SKM-1 treated with dmso at 0.1 percent for 144 hours (cell line): ENCODE measurements at regions not wholly inside any gene's neighbourhood (a gene's known extent, or its start where the extent isn't known, plus 50 kb on each side); places are given as distances from the start of the nearest gene placed in this dataset.
"Not testable (repeated sequence)": the region's sequence is repeated elsewhere in the genome, so short reads cannot be mapped to it uniquely, and the experiment has no call there.

Source experiments
- DNase-seq: peaks from one replicate; lab custom pipeline; 2025; ENCODE audit not compliant: unreplicated experiment; lab: John Stamatoyannopoulos, UW

DNA sequence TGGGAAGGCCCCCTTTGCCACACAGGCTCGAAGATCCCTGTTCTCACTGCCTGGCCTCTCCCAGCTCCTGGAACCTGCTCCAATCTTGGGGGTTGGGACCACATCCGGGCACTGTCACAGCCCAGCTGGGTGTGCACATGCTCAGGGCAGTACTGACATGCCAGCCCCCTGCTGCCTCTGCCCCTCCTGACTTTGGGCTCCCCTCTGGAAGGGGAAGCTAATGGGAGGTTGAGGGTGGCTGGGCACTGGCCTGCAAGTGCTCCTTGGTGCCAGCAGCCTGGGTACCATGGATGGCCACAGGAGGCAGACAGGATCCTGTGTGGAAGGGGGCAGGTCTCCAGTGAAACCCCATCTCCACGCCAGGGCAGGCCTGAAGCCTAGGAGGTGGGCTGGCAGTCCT is 126.1 kb upstream of the NOL4 start:
- DNase-seq: no peak

DNA sequence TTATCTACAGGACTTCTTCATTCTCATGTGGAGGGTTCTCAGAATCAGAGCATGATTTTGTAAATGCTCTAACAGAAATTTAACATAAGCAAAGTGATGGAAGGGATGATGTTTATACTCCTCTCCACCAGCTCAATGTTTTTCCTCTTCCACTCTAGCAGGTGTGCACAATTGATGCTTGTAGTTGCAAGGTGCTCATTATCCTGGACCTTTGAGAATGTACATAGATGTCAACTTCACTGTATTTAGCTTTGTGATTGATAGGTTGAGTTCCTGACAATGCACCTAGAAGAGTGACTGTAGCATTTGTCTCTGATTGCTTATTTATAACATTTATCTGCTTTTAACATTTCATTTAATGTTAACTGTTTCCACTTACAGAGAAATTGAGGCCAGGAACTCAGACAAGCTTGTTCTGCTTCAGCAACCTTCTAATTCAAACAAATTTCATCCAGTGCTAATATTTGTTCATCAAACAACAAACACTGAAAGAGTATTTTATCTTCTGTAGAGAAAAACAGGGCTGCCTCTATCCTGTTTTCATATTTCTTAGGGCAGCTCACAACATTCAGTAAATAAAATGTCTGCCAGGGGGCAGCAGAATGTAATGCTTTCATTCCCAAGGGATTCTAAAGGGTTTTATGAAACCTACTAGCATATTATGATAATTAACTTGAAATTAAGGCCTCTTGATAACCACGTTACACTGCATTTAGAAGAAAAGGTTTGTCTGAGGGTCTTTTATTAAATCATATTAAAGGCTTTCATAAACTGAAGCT is 127.9 kb upstream of the NOL4 start:
- no peak for DNase-seq

DNA sequence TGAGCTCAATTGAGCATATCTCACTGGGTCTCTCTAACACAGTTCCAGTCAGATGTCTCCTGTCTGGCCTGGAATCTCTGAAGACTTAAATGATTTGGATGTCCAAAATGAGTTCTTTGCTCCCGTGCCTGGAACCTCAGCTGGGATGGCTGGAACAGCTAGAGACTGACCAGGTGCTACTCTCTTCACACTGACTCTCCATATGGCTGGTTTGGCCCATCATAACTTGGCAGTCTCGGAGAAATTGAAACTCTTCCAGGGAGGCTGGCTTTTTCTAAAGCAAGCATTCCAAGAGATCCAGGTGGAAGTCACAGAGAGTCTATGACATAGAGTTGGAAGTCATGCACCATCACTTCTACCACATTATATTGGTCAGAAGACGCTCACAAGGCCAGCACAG is 129.6 kb upstream of the NOL4 start:
- DNase-seq: no peak

DNA sequence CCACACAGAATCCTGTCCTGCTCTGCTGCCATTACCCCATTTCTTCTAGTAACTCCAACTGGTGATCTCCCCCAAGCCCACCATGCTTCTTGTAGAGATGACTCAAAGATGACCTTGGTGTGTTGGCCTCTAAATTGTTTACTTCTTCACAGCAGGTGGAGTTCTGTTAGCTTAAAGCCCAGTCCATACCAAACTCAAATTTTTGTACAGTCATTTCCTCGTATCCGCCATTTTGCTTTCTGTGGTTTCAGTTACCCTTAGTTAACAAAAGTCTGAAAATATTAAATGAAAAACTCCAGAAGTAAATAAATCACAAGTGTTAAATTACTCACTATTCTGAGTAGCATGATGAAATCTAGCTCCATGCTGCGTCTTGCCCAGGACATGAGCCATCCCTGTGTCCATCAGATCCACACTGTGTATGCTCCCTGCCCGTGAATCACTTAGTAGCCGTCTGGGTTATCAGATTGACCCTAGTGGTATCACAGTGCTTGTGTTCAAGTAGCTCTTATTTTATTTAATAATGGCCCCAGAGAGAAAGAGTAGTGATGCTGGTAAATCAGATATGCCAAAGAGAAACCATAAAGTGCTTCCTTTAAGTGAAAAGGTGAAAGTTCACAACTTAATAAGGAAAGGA is 133.3 kb upstream of the NOL4 start:
- DNase-seq: no peak

DNA sequence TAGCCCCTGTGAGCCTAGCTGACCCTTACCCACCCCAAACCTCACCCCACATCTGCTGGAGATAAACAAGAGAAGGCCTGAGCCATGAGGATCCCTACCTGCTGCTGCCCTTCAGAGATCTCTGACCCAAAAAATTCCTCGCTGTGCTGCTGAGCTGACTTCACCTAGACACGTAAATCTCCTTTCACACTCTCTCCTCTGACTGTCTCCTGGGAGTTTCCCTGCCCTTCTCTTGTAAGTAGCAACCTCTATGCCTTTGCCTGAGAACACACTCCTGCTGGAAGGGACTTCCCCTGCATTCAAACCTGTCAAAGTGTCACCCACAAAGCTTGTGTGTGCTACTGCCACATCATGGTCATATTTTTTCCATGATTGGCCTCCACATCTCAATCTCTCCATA is 134.2 kb upstream of the NOL4 start:
- no peak for DNase-seq

DNA sequence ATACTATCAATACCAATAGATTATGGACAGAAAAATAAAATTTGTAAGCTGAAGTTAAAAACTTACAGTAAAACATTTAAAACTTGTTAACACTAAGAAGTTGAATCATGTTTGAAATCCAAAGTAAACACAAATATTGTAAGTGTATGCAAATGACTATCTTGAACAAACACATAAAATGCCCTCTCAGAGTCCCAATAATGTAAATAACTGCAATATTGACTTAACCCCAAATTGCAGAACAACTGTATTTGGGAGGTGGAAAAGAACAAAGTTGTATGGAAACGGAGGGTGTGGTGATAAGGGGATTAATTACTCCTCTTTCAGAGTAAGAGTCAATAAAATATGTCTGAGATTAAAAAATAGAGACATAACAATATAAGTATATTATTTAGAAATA is 140.0 kb upstream of the NOL4 start:
- DNase-seq: no peak

DNA sequence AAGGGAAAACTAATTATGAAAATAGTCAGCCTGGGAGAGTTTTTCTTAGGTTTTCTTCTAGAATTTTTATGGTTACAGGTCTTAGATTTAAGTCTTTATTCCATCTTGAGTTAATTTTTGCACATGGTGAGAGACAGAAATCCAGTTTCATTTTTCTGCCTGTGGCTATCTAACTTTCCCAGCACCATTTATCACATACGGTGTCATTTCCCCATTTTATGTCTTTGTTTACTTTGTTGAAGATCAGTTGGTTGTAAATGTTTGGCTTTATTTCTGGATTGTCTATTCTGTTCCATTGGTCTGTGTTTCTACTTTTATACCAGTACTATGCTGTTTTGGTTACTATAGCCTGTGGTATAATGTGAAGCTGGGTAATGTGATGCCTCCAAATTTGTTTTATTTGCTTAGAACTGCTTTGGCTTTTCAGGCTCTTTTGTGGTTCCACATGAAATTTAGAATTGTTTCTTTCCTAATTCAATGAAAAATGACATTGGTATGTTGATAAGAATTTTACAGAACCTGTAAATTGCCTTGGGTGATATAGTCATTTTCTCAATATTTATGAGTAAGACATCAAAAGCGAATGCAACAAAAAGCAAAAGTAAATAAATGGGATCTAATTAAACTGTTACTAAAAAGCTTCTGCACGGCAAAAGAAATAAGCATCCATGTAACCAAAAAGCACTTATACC is 146.1 kb upstream of the NOL4 start:
- no peak for DNase-seq

DNA sequence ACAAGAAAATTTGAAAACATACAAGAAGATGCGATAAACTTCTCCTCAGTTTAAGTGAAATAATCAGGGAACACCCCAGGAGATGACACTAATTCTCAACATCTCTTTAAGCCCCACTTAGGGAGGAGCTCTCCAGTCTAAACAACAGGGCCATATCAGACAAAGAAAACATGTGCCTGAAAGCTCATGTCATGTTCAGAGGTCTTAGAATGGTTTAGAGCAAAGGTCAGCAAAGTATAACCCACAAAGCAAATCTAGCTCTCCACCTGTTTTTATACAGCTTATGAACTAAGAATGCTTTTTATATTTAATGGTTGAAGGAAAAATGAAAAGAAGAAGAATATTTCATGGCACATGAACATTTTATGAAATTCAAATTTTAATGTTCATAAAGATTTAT is 155.6 kb upstream of the NOL4 start:
- DNase-seq: no peak

DNA sequence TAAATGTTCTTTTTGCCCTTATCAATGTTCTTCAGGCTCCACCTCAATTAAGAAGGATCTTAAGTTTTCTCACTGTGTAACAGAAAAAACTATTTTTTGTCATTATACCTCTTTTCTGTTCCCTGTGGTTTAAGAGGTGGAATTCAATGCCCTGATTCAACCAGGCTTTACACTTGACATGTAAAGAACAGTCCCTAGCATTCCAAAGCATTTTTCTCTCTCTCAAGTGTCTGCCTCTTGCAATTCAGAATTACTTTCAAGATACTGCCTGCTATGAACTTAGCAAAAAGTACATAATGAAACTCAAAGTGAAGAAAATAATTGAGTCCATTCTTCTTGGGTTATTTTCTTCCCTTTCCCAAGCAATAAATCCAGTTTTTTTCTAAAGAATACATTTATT is 160.6 kb upstream of the NOL4 start:
- no peak for DNase-seq

DNA sequence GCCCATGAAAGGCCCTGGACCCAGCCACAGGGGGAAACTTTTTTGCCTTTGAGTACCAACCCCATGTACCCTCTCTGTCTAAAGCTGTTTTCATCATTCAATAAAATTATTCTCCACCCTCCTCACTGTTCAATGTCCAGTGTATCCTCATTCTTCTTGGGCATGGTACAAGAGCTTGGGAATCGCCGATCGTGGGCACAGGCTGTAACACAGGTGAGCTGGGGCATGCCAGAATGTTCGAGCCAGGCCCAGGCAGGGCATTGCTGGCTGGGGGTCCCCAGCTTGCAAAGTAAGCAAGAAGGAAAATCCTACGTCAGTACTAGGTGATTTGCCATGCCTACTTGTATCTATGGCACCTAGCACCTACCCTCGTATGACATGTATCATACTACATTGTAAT is 162.1 kb upstream of the NOL4 start:
- no peak for DNase-seq

DNA sequence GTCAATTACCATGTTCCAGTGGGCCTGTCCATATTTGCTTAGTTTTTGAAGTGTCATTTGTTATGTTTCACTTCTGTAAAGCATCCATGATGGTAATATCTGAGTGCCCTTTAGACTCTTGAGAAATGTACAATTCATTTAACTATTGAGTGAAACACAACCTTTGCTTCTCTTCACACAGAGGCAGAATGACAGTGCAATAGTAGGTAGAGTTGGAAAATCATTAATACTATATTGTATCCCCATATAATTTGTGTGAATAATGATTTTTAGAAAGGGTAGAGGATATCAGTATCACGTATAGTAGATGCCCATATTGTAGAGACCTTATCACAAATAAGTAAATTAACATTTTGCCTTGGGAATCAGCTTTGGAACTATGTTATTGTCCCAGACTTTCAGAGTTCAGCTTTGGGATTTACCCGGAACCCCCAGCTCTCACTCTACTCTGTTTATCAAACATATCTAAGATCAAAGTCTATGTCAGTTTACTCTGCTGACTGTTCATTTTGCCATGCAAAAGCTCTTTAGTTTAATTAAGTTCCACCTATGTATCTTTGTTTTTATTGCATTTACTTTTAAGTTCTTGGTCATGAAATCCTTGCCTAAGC is 172.7 kb upstream of the NOL4 start:
- DNase-seq: no peak

DNA sequence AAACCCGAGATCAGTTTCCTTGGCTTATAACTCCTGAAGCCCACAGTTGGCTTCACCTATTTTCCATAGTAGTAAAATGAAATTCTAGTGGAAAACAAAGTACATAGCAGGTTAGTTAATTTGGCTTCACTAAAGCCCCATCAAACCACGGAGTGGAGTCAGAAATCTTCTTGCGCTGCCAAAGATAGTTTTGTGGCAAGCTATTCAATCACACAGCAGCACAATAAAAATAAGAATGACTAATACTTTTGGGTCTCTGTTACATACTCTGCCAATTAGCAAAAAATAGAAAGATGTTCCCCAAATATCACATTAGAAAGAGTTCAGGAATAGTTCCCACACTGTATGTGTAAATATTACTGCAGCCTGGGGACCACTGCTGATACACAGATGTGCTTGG is 175.2 kb upstream of the NOL4 start:
- no peak for DNase-seq

DNA sequence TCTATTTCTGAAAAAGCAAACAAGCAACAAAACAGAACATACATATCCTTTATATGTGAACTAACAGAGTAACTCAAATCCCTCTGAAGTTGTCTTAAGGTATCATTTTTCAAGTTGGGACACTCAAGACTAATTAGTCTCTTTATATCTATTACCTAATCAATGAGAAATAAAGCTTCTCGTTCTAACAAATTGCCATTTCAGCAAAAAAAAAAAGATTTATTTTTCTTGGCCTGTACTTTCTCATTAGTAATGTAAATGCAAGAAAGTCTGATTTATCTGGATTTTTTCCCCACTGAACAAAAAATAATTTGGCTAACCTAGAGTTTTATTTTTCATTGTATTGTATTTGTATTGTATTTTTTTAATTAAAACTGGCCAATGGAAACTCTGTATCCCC is 176.1 kb upstream of the NOL4 start:
- DNase-seq: no peak

DNA sequence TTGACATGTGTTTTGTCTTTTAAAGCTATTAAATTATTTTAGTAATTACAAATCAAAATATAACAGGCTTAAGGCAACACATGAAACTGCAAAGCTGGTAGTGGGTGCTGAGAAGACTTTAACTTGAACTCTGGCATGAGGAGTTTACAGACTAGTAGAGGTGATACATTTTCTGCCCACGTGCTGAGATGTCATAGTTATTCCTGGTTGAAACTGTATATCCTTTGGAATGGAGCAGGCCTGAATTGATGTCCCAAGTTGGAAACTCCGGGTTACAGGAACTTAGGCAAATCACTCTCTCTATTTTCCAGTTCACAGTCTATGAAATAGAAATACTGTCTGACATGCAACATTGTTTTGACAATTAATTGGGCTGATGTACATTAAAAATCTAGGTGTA is 177.1 kb upstream of the NOL4 start:
- no peak for DNase-seq

DNA sequence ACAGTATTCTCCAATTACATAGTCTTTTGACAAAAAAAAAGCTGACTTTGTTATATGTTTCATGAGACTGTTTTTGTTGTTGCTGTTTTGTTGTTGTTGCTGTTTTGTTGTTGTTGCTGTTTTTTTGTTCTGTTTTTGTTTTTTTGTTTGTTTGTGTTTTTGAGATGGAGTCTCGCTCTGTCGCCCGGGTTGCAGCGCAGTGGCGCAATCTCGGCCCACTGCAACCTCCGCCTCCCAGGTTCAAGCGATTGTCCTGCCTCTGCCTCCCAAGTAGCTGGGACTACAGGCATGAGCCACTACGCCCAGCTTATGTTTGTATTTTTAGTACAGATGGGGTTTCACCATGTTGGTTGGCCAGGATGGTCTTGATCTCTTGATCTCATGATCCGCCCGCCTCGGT is 182.8 kb upstream of the NOL4 start:
- not testable (repeated sequence) for DNase-seq

DNA sequence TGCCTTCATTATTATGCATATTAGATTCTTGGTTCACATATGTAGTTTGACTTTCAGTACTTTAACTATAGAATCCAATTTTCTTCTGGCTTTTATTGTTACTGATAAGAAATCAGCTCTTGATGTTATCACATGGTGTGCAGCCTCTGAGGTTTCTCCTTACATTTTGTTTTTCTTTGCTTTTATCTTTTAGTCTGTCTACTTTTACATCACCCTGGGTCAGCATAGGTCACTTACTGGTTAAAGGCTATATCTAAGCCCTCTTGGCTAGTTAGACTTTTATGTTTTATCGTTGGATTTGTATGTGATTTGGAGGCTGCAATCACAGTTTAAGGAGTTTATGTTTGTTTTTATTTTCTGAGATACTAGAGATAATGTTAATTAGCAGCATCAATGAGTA is 187.2 kb upstream of the NOL4 start:
- DNase-seq: no peak

DNA sequence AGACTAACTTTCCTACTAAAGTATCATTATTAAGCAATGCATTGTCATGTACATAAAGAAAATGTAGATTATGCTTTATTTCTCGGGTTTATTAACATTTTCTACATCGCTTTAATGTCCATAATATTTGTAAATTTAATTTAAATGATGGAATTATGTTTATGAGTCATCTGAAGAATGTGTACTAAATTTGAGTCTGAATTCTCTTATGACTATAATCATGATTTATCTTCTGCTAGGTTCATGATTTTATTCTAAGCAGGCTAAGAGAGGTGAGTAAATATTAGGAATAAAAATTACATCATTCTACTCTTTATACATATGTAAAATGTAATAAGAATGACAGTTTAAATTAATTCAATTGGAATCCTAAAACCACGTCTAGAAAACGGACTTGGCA is 206.3 kb upstream of the NOL4 start:
- no peak for DNase-seq

DNA sequence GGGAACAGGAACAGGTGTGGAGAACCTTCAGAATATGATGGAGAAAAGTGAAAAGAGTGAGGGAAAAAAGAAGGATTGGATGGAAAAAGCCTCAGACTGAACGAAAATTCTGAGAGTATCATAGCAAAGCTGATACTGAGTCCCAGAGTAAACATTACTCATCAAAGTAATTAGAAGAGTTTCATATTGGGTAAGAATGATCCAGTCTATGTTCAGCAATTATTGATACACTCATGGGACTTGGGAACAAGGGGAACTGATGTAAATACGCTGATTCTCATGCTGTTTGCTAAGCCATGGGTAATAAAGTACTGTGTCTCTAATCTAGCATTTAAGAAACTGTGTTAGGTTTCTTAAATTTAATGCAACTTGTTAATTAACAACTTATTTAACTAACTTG is 219.9 kb upstream of the NOL4 start:
- no peak for DNase-seq

DNA sequence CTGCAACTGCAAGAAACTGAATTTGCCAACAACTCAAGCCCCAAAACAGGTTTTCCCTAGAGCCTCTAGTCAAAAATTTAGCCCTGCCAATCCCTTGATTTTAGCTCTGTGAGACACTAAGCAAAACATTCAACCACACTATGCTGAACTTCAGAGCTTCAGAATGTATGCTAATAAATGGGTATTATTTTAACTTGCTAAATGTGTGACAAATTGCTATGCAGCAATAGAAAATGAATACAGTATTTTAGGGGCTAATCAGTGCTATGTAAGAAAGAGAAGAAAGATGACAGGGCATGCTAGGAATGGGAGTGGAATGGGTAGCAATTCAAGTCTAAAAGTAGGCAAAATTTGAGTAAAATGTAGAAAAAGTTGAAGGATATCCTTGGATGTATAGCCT is 223.9 kb upstream of the NOL4 start:
- DNase-seq: no peak

DNA sequence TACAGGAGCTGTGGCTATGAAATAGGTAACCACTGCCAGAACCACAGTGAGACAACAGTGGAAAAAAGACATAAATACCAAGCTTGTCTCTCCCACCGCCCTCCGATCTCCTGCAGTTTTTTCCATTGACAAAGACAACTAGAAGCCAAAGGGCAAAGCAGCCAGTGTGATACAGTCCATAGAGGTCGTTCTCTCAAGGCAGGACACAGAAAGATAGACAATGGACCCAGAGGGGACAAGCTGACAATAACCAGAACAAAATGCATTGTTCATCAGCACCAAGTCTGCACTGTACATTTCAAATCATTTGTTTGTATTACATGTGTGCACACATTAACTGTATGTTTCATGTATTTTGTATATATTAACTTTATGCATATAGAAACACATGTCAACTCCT is 233.0 kb upstream of the NOL4 start:
- DNase-seq: no peak

DNA sequence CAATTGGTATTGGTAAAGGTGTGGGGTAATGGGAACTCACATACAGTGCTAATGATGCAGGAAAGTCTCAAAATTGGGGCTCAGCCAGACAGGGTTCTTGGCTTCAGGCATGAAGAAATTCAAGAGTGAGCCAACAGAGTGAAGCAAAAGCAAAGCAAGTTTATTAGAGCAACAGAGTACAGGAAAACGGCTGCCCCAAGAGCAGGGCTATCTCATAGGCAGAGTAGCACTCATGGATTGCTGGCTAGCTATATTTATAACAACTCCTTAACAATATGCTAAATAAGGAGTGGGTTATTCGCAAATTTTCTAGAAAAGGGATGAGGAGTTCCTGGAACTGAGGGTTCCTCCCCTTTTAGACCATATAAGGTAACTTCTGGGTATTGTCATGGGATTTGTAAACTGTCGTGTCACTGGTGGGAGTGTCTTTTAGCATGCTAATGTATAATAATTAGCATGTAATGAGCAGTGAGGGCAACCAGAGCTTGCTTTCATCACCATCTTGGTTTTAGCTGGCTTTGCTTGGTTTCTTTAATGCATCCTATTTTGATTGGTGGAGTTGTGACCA is 233.8 kb upstream of the NOL4 start:
- no peak for DNase-seq

DNA sequence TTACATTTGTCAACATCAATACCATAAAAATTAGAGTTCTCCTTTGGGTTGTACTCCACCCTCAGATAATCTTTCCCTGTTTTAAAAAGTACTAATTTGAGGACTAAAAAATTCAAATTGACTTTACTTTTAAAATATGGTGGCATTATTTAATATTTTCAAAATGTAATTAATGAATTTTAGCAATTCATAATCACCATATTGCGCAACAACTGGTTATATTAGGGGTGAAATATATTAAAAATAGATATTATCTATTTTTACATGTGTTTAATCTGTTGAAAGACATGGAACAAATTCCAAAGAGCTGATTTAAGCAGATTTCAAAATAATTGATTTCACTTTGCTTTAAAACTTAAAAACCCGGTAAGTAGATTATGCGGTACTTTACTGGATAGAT is 236.6 kb upstream of the NOL4 start:
- no peak for DNase-seq
